ENCODE measurements at regions not wholly inside any gene's neighbourhood (a gene's known extent, or its start where the extent isn't known, plus 50 kb on each side); places are given as distances from the start of the nearest gene placed in this dataset.
A peak's percentile ranks its signal among the peaks of the same experiment; 100 is the strongest.
"Not testable (repeated sequence)": the region's sequence is repeated elsewhere in the genome, so short reads cannot be mapped to it uniquely, and the experiment has no call there.

- no peak overlapping the region for H3K23ac ChIP-seq (ENCODE audit: low read length)
- H2BK120ac ChIP-seq (ENCODE audit: insufficient read depth, low read length, poor library complexity) = no peak overlapping the region
- H3K36me3 ChIP-seq (ENCODE audit: control insufficient read depth in 1 of 2, insufficient read depth in 2 of 2, low read length in 2 of 2) = no peaks in the 10 kb centered on the region
- peaks cover 13% of the 10 kb centered on the region for H3K9me3 ChIP-seq (ENCODE audit: insufficient read depth, low read depth, low read length)
- H2BK12ac ChIP-seq (ENCODE audit: low read length) = no peak overlapping the region
- H4K8ac ChIP-seq (ENCODE audit: low read depth, low read length) = no peak overlapping the region
- H3K4me2 ChIP-seq (ENCODE audit: low read length) = no peak overlapping the region
- H3K18ac ChIP-seq (ENCODE audit: low read length) = no peak overlapping the region
- H3K4ac ChIP-seq (ENCODE audit: low read depth, low read length) = no peak overlapping the region
- no peak overlapping the region for H4K91ac ChIP-seq (ENCODE audit: low read depth, low read length)
- H3K14ac ChIP-seq (ENCODE audit: low read length) = no peak overlapping the region
- no peak overlapping the region for H2AK5ac ChIP-seq (ENCODE audit: low read length)
- no peak overlapping the region for H3K4me3 ChIP-seq (ENCODE audit: low read depth, low read length)
- H3K4me1 ChIP-seq (ENCODE audit: control insufficient read depth in 1 of 2, insufficient read depth in 2 of 2, low read length in 2 of 2) = no peaks in the 10 kb centered on the region
- WGBS (ENCODE audit: extremely low coverage, insufficient coverage, insufficient read length) = no CpG with 5 or more reads among the region's 7 CpGs
- H4K12ac ChIP-seq (ENCODE audit: low read depth, low read length) = no peak overlapping the region
- H3K79me1 ChIP-seq (ENCODE audit: low read length) = no peaks in the 10 kb centered on the region
- H2BK5ac ChIP-seq (ENCODE audit: low read depth, low read length, poor library complexity) = no peak overlapping the region
- no peak overlapping the region for H2AFZ ChIP-seq (ENCODE audit: insufficient read depth, low read length, poor library complexity)
- H3K27me3 ChIP-seq (ENCODE audit: insufficient read depth, low read length) = no peaks in the 10 kb centered on the region
- H3K9ac ChIP-seq (ENCODE audit: low read length) = no peak overlapping the region
- H3K79me2 ChIP-seq (ENCODE audit: control insufficient read depth, insufficient read depth, low read length, poor library complexity) = no peaks in the 10 kb centered on the region
- peak; percentile 41 for DNase-seq
- H3K27ac ChIP-seq (ENCODE audit: low read depth, low read length) = no peak overlapping the region
Measured at GRCh38 chr3:13746385-13746784, 133.5 kb downstream of the WNT7A start.

- Histone ChIP-seq H3K36me3 (ENCODE audit: control insufficient read depth in 1 of 2, insufficient read depth in 2 of 2, low read length in 2 of 2) (no peaks in the 10 kb centered on the region), H3K4me3 (ENCODE audit: low read depth, low read length) (no peak overlapping the region), H3K4ac (ENCODE audit: low read depth, low read length) (no peak overlapping the region), H4K12ac (ENCODE audit: low read depth, low read length) (no peak overlapping the region), H2AK5ac (ENCODE audit: low read length) (no peak overlapping the region), H2AFZ (ENCODE audit: insufficient read depth, low read length, poor library complexity) (no peak overlapping the region), H3K27me3 (ENCODE audit: insufficient read depth, low read length) (no peaks in the 10 kb centered on the region), H2BK12ac (ENCODE audit: low read length) (no peak overlapping the region), H3K9me3 (ENCODE audit: insufficient read depth, low read depth, low read length) (peaks cover 13% of the 10 kb centered on the region), H3K23ac (ENCODE audit: low read length) (no peak overlapping the region), H4K8ac (ENCODE audit: low read depth, low read length) (no peak overlapping the region), H2BK120ac (ENCODE audit: insufficient read depth, low read length, poor library complexity) (no peak overlapping the region), H3K18ac (ENCODE audit: low read length) (no peak overlapping the region), H2BK5ac (ENCODE audit: low read depth, low read length, poor library complexity) (no peak overlapping the region), H3K4me1 (ENCODE audit: control insufficient read depth in 1 of 2, insufficient read depth in 2 of 2, low read length in 2 of 2) (no peaks in the 10 kb centered on the region), H4K91ac (ENCODE audit: low read depth, low read length) (no peak overlapping the region), H3K27ac (ENCODE audit: low read depth, low read length) (no peak overlapping the region), H3K14ac (ENCODE audit: low read length) (no peak overlapping the region), H3K9ac (ENCODE audit: low read length) (no peak overlapping the region), H3K79me1 (ENCODE audit: low read length) (no peaks in the 10 kb centered on the region), H3K79me2 (ENCODE audit: control insufficient read depth, insufficient read depth, low read length, poor library complexity) (no peaks in the 10 kb centered on the region), H3K4me2 (ENCODE audit: low read length) (no peak overlapping the region)
- no CpG with 5 or more reads among the region's 9 CpGs for WGBS (ENCODE audit: extremely low coverage, insufficient coverage, insufficient read length)
- DNase-seq = peak in 1 of 2 donors; percentile 37
Measured at GRCh38 chr3:13745636-13746035, 134.2 kb downstream of the WNT7A start.

GRCh38 chr3:13740795-13741194 is 139.1 kb downstream of the WNT7A start:
- H2BK5ac ChIP-seq (ENCODE audit: low read depth, low read length, poor library complexity) = no peak overlapping the region
- H3K4me2 ChIP-seq (ENCODE audit: low read length) = no peak overlapping the region
- H2AK5ac ChIP-seq (ENCODE audit: low read length) = no peak overlapping the region
- no peak overlapping the region for H3K14ac ChIP-seq (ENCODE audit: low read length)
- WGBS (ENCODE audit: extremely low coverage, insufficient coverage, insufficient read length) = no CpG with 5 or more reads among the region's 4 CpGs
- H3K18ac ChIP-seq (ENCODE audit: low read length) = no peak overlapping the region
- no peaks in the 10 kb centered on the region for H3K27me3 ChIP-seq (ENCODE audit: insufficient read depth, low read length)
- no peak for DNase-seq
- H3K4ac ChIP-seq (ENCODE audit: low read depth, low read length) = no peak overlapping the region
- H3K27ac ChIP-seq (ENCODE audit: low read depth, low read length) = no peak overlapping the region
- H3K9me3 ChIP-seq (ENCODE audit: insufficient read depth, low read depth, low read length) = peaks cover 10% of the 10 kb centered on the region
- H3K79me1 ChIP-seq (ENCODE audit: low read length) = no peaks in the 10 kb centered on the region
- no peak overlapping the region for H3K23ac ChIP-seq (ENCODE audit: low read length)
- no peak overlapping the region for H4K8ac ChIP-seq (ENCODE audit: low read depth, low read length)
- H4K12ac ChIP-seq (ENCODE audit: low read depth, low read length) = no peak overlapping the region
- no peaks in the 10 kb centered on the region for H3K36me3 ChIP-seq (ENCODE audit: control insufficient read depth in 1 of 2, insufficient read depth in 2 of 2, low read length in 2 of 2)
- no peak overlapping the region for H2AFZ ChIP-seq (ENCODE audit: insufficient read depth, low read length, poor library complexity)
- H3K4me1 ChIP-seq (ENCODE audit: control insufficient read depth in 1 of 2, insufficient read depth in 2 of 2, low read length in 2 of 2) = no peaks in the 10 kb centered on the region
- no peak overlapping the region for H2BK12ac ChIP-seq (ENCODE audit: low read length)
- no peaks in the 10 kb centered on the region for H3K79me2 ChIP-seq (ENCODE audit: control insufficient read depth, insufficient read depth, low read length, poor library complexity)
- no peak overlapping the region for H3K9ac ChIP-seq (ENCODE audit: low read length)
- no peak overlapping the region for H2BK120ac ChIP-seq (ENCODE audit: insufficient read depth, low read length, poor library complexity)
- no peak overlapping the region for H4K91ac ChIP-seq (ENCODE audit: low read depth, low read length)
- no peak overlapping the region for H3K4me3 ChIP-seq (ENCODE audit: low read depth, low read length)

GRCh38 chr3:13733726-13734125 is 146.1 kb downstream of the WNT7A start:
- H3K9me3 ChIP-seq (ENCODE audit: insufficient read depth, low read depth, low read length); H2AK5ac ChIP-seq (ENCODE audit: low read length); H3K18ac ChIP-seq (ENCODE audit: low read length); H3K4ac ChIP-seq (ENCODE audit: low read depth, low read length); H3K79me1 ChIP-seq (ENCODE audit: low read length); DNase-seq; H4K8ac ChIP-seq (ENCODE audit: low read depth, low read length); H3K27me3 ChIP-seq (ENCODE audit: insufficient read depth, low read length); H2BK12ac ChIP-seq (ENCODE audit: low read length); H3K4me2 ChIP-seq (ENCODE audit: low read length); H3K4me3 ChIP-seq (ENCODE audit: low read depth, low read length); H3K23ac ChIP-seq (ENCODE audit: low read length); H2BK120ac ChIP-seq (ENCODE audit: insufficient read depth, low read length, poor library complexity); H4K91ac ChIP-seq (ENCODE audit: low read depth, low read length); H2BK5ac ChIP-seq (ENCODE audit: low read depth, low read length, poor library complexity); H3K36me3 ChIP-seq (ENCODE audit: control insufficient read depth in 1 of 2, insufficient read depth in 2 of 2, low read length in 2 of 2); H3K14ac ChIP-seq (ENCODE audit: low read length); H3K4me1 ChIP-seq (ENCODE audit: control insufficient read depth in 1 of 2, insufficient read depth in 2 of 2, low read length in 2 of 2); H2AFZ ChIP-seq (ENCODE audit: insufficient read depth, low read length, poor library complexity); H3K27ac ChIP-seq (ENCODE audit: low read depth, low read length); H4K12ac ChIP-seq (ENCODE audit: low read depth, low read length); H3K9ac ChIP-seq (ENCODE audit: low read length); H3K79me2 ChIP-seq (ENCODE audit: control insufficient read depth, insufficient read depth, low read length, poor library complexity): not testable (repeated sequence)
- no CpG with 5 or more reads among the region's 1 CpG for WGBS (ENCODE audit: extremely low coverage, insufficient coverage, insufficient read length)
